RPMI8226 (cell line): ENCODE measurements at regions not wholly inside any gene's neighbourhood (a gene's known extent, or its start where the extent isn't known, plus 50 kb on each side); places are given as distances from the start of the nearest gene placed in this dataset.

Experiments
- DNase-seq: peaks from one replicate; pipeline ENCODE4 v3.0.0-alpha.2; 2015

DNA sequence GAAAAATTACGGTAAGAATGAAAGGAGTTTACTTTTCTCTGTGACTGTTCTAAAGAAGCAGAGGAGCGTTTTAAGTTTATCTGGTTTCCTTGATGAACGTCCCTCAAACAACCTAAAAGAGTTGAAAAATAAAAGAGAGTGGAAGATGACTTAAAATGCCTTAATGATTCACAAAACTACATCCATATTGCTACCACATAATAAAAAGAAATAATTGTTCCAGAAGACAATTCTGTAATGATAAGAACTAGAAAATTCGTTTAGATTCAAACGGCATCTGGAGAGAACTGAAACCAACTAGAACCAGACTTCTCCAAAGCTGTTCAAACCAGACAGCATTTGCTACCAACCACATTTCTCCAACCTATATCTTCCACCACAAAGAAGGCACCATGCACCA, 68.1 kb downstream of the TEKT4 start:
- DNase-seq: no peak

DNA sequence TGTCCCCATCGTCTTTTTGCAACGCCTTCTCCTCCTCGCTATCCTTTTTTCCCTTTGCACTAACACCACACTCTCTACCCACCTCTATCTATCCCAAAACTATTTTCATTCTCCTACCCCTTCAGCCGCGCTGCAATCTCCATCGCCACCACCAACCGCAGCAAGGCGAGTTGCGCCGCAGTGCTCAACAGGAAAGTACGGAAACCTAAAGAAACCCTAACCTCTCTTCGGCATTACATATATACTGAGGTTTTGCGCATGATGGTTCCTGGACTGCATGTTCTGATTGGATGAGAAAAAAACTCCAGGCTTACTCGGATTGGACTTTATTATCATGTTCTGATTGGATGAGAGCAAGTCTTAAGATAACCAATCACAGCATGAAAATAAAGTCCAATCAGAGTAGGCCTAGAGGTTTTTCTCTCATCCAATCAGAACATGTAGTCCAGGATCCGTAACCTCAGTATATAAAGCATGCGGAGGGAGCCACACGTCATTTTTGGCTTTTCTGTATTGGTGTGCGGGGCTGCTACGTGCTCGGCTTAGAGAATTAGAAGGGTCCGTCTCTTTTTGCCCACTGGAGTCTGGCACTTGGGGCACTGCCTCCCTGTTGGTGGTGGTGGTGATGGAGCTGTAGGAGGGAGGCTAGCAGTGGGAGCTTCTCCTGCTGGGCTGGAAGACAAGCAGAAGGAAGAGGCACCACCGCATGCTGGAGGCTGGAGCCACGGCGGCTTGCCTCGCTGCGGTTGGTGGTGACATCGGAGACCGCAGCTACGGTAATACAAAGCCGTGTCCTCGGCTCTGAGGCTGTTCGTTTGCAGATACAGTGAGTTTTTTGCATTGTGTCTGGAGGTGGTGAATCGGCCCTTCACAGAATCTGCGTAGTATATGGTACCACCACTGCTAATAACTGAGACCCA, 76.1 kb downstream of the TEKT4 start:
- no peak for DNase-seq

DNA sequence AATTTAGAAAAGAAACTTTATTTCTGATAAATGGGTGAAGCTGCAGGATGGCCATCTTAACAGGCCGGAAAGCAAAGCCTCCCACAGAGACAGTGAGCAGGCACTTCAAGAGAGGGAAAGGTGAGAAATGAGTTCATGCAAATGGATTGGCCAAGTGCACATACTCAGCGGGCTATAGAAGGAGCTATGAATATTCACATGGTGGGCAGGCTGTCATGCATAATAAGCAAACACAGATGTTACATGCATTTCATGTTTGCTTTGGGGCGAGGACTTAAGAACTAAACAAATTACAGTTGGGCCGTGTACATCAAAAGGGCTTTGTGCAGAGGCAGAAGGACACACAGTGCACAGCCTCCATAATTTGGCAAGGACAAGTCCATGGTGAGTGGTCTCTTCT, 69.8 kb upstream of the MAL start:
- DNase-seq: no peak

DNA sequence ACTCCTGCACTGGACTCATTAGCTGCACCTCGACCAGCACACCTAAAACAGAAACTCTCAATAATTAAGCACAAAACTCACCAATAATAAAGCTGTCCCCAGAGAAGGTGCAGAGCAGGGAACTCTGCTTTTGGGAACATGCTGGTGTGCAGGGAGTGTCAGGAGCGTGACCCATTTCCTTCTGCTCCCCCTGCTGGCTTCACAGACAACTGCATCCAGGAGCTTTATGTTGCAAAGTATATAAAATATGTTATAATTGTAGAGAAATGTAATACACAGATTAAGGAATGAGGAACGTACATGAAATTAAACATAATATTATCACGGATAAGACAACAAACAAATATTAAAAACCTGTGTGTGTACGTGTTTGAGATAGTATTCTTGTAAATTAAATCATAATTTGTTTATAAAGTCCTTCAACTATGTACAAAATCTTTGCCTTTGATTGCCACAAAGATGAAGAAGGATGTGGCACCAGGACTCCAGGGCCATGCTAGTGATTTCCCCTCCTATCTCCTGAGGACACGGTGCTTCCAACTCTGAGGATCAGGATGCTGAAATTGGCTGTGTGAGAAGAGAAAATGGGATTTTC, 68.6 kb upstream of the MAL start:
- peak; percentile 58 for DNase-seq

DNA sequence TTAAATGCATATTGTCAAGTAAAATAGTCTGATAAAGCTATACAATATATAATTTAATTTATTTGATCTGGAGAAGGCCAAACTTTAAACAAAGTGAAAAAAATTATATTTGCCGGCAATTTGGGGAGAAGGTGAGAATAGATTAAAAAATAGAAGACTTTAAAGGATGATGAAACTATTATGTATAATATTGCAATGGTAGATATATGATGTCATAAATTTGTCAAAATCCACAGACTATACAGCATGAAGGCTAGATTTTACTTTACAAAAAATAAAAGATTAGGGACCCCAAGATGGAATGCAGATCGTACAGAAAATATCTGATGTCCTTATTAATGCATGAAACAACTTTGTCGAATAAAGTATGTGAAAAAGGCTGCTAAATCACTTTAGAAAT, 67.3 kb upstream of the MAL start:
- DNase-seq: no peak

DNA sequence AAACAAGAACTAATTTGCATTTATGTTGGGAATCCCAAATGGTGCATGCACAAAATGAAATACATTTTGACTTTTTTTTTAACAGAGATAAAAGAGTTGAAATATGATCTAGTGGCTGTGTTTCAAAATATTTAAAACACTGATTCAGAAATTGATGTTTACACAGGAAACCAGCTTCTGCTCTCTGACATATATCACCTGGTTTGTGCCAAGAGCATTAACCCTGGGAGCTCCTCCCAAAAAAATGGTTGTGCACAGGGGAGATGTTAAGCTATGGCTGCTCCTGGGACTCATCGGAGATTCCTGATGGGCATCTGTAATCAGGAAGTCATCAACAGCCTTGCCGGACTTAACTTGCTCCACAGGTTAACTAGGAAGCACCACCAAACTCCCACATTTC, 65.2 kb upstream of the MAL start:
- no peak for DNase-seq

DNA sequence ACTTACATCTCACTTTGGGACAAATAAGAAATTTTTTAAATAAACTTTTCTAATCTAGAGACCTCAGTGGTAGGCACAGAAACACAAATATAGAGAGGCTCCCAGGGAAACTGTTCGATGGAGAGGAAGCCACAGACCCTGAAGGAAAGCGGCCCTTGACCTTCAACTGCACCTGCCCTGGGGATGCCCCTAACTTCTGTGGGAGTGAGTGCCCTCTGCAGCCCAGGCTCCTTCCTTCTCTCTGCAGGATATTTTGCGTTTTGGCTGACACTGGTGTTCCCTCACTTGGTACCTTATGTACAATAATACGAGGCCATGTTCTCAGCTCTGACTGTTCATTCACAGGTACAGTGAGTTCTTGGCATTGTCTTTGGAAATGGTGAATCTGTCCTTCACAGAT, 64.8 kb upstream of the MAL start:
- DNase-seq: no peak

DNA sequence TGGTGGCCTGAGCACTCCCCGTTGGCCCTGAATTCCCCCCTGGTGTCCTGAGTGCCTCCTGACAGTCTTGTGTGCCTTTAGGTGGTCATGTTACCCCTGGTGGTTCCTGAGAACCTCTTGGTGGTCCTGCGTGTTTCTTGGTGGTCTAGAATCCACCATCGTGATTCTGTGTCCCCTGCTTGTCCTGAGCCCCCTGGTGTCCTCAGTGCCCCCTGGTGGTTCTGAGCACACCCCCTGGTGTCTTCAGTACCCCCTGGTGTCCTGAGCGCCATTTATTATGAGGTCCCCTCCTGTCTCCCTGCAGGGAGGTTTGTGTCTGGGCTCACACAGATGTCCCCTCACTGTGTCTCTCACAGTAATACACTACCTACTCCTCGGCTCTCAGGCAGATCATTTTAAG, 61.3 kb upstream of the MAL start:
- no peak for DNase-seq

DNA sequence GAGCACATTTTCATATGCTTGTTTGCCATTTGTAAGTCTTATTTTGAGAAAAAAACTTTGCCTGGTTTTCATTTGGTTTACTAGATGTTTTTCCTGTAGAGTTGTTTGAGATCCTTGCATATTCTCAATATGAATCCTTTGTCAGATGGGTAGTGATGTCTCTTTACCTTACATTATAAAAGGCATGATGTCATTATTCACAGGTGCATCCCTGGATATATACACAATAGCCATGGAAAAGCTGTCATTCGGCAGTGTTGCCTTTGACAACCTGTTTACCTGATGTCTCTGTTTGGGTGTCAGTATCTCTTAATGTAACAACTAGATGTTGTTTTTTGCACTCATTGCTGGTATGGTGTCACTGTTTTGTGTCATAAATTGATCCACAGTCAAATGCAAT, 58.8 kb upstream of the MAL start:
- no peak for DNase-seq

DNA sequence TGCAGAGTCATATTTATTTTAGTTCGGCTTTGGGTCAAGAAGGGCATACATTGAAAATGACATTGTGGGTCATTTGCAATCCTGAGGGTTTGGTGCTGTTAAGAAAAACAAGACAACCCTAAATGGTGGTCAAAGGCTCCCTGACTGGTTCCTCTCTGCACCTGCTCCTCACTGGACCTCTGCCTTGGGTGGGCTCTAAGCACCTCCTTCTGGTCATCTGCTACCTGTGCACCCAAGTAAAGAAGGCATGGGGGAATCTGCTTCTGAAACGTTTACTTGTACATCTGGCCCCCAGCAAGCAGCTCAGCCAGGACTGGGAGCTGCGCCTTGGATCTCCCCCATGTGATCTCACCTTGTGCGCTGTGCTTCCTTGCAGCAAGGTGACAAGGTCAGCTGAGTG, 55.2 kb upstream of the MAL start:
- no peak for DNase-seq
